ENCODE measurements at regions not wholly inside any gene's neighbourhood (a gene's known extent, or its start where the extent isn't known, plus 50 kb on each side); places are given as distances from the start of the nearest gene placed in this dataset.

GRCh38 chr2:150545916-150546315 lies 58.4 kb upstream of the RND3 start:
- no peak for TF ChIP-seq CTCF (conservative IDR thresholded peaks at IDR 0.05)
- Histone ChIP-seq H4K20me1 (ENCODE audit: control insufficient read depth, insufficient read depth, insufficient read length) (no peaks in the 10 kb centered on the region), H4K5ac (ENCODE audit: insufficient read length, low read depth, low read length) (no peak overlapping the region), H3K79me2 (ENCODE audit: insufficient read depth, low read length) (no peaks in the 10 kb centered on the region), H2BK15ac (ENCODE audit: low read depth, low read length) (no peak overlapping the region), H2BK20ac (ENCODE audit: low read depth, low read length, poor library complexity, severe bottlenecking) (no peak overlapping the region), H3K4ac (ENCODE audit: low read depth, low read length) (no peak overlapping the region), H3K4me1 (ENCODE audit: insufficient read depth, low read length) (no peaks in the 10 kb centered on the region), H3K9me3 (ENCODE audit: control insufficient read depth, low read depth, low read length) (no peaks in the 10 kb centered on the region), H3K56ac (ENCODE audit: insufficient read length, low read depth, low read length) (no peak overlapping the region), H3K4me2 (ENCODE audit: insufficient read depth, insufficient read length, low read length) (no peak overlapping the region), H4K8ac (replicated peaks; ENCODE audit: insufficient read length, low read depth, low read length) (no peak overlapping the region), H3K9ac (ENCODE audit: extremely low read depth, insufficient read length, low read length) (no peak overlapping the region), H3K27me3 (ENCODE audit: insufficient read depth, low read length) (no peaks in the 10 kb centered on the region), H3K27ac (ENCODE audit: insufficient read length, low read depth, low read length) (no peak overlapping the region), H3K18ac (ENCODE audit: insufficient read length, low read depth, low read length) (no peak overlapping the region), H2AK5ac (ENCODE audit: insufficient read length, low read length) (no peak overlapping the region), H3K79me1 (ENCODE audit: insufficient read depth, low read depth, low read length, poor library complexity, severe bottlenecking) (no peaks in the 10 kb centered on the region), H2BK120ac (ENCODE audit: low read depth, low read length, poor library complexity, severe bottlenecking) (no peak overlapping the region), H3K14ac (ENCODE audit: insufficient read depth, low read length) (no peak overlapping the region), H2BK5ac (ENCODE audit: insufficient read length, low read length) (no peak overlapping the region), H4K91ac (ENCODE audit: insufficient read length, low read depth, low read length) (no peak overlapping the region), H2BK12ac (ENCODE audit: insufficient read length, low read depth, low read length) (no peak overlapping the region), H3K23me2 (ENCODE audit: insufficient read length, low read depth, low read length, poor library complexity, severe bottlenecking) (no peaks in the 10 kb centered on the region), H2AFZ (ENCODE audit: low read length) (no peak overlapping the region), H3K23ac (ENCODE audit: insufficient read length, low read depth, low read length) (no peak overlapping the region), H3T11ph (ENCODE audit: low read length) (no peak overlapping the region)
- no CpG with 5 or more reads among the region's 4 CpGs for WGBS (ENCODE audit: extremely low coverage, insufficient read length, low lambda C conversion rate)
- H3K4me1 Mint-ChIP-seq: peaks cover 0 to 2% of the 10 kb centered on the region in 2 experiments; a peak in 1 of 4 replicates
- peaks cover 6% of the 10 kb centered on the region in 2 experiments; a peak in 4 of 5 replicates for H3K9me3 Mint-ChIP-seq
- peaks cover 4 to 11% (median 4%) of the 10 kb centered on the region in 3 experiments; a peak in 6 of 7 replicates for H3K36me3 Mint-ChIP-seq (ENCODE audit: insufficient read depth in 1 of 3, low read depth in 3 of 3)
- no peak for DNase-seq
- no peak overlapping the region for H3K27ac Mint-ChIP-seq
- H3K27me3 Mint-ChIP-seq (ENCODE audit: low read depth): no peaks in the 10 kb centered on the region
- no peak overlapping the region for H3K4me3 Mint-ChIP-seq

Measured in H9 (cell line).